ENCODE measurements at regions not wholly inside any gene's neighbourhood (a gene's known extent, or its start where the extent isn't known, plus 50 kb on each side); places are given as distances from the start of the nearest gene placed in this dataset.

DNA sequence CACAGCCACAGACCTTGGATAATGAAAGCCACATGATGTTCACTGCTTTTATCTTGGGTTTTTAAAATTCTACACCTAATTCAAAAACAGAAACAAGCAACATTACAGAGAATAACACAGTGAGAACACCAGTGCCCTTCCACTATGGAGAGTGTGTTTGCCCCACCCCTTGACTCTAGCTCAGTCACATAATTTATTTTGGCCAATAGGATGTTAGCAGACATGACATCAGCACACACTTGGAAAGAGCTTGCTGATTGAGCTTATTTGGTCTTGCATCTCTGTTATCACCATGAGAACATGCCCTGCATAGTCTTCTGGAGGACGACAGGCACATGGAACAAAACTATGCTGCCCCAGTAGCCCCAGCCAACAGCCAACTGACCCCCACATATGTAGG is 118.1 kb downstream of the HNRNPD start:
- ChIA-PET POLR2A (ENCODE audit: partially characterized antibody) (interaction anchor here (0.6 kb wide), 1 partner anchor 50 kb away, joined by 3 read pairs; no protein-coding TSS in a partner anchor), CTCF (ENCODE audit: partially characterized antibody) (interaction anchor here (3.0 kb wide), 1 partner anchor 13 kb away, joined by 15 read pairs; no protein-coding TSS in a partner anchor)
- H4K8ac ChIP-seq (ENCODE audit: extremely low read depth, insufficient read depth, low read length), result no peak overlapping the region; the same call in 1 of the 2 replicates
- H2BK20ac ChIP-seq (ENCODE audit: low read length), result no peak overlapping the region
- no peaks in the 10 kb centered on the region for H3K36me3 ChIP-seq (ENCODE audit: control insufficient read depth in 2 of 4, insufficient read depth in 4 of 4, low read length in 3 of 4)
- no peak overlapping the region for H2AFZ ChIP-seq (ENCODE audit: low read length)
- H3K23me2 ChIP-seq (ENCODE audit: low read depth, low read length), result 0 out of 2 replicates have a peak, but pooled peaks cover 2% of the 10 kb centered on the region
- no peak overlapping the region for H4K91ac ChIP-seq (replicated peaks; ENCODE audit: insufficient read length, low read length)
- no peak overlapping the region for H3K4me2 ChIP-seq (ENCODE audit: insufficient read depth in 1 of 2, low read depth in 2 of 2, low read length in 2 of 2)
- H2BK12ac ChIP-seq (ENCODE audit: low read depth, low read length), result no peak overlapping the region
- no peak overlapping the region for H3K27ac ChIP-seq (ENCODE audit: low read depth, low read length)
- no peaks in the 10 kb centered on the region for H3K9me3 ChIP-seq (ENCODE audit: insufficient read depth in 2 of 2, low read depth in 1 of 2, low read length in 1 of 2)
- no peak overlapping the region for H3K23ac ChIP-seq (ENCODE audit: insufficient read length)
- no peak overlapping the region for H3K9ac ChIP-seq (replicated peaks in 1 of 4; ENCODE audit: extremely low read depth in 1 of 4, low read depth in 3 of 4, low read length in 3 of 4)
- no peak overlapping the region for H3K56ac ChIP-seq (replicated peaks; ENCODE audit: insufficient read length, low read depth, low read length)
- no peak overlapping the region for H2BK120ac ChIP-seq (replicated peaks; ENCODE audit: low read depth, low read length)
- no peaks in the 10 kb centered on the region for H3K79me1 ChIP-seq (ENCODE audit: low read depth, low read length)
- no peaks in the 10 kb centered on the region for H4K20me1 ChIP-seq (replicated peaks in 1 of 2; ENCODE audit: control insufficient read depth in 1 of 2, insufficient read depth in 2 of 2, low read length in 2 of 2)
- no peaks in the 10 kb centered on the region for H3K4me1 ChIP-seq (replicated peaks in 1 of 4; ENCODE audit: control insufficient read depth in 3 of 4, insufficient read depth in 4 of 4, low read length in 3 of 4)
- no peak overlapping the region for H3K4me3 ChIP-seq (ENCODE audit: extremely low read depth in 1 of 4, insufficient read depth in 2 of 4, low read depth in 3 of 4, low read length in 4 of 4)
- no peak overlapping the region for H4K5ac ChIP-seq (ENCODE audit: insufficient read length, low read depth, low read length)
- FAIRE-seq, result no peak
- H3K14ac ChIP-seq (ENCODE audit: insufficient read length), result no peak overlapping the region
- 81% methylated on average over 1 of the region's 1 CpG; no CpG with 5 or more reads in 1 of the 2 experiments for WGBS, 2 experiments (ENCODE audit: extremely low coverage in 1 of 2, insufficient coverage in 1 of 2, insufficient read length in 1 of 2, insufficient replicate concordance in 2 of 2, low coverage in 1 of 2, low lambda C conversion rate in 2 of 2, missing lambda C conversion rate in 1 of 2)
- H3K27me3 ChIP-seq (replicated peaks in 1 of 4; ENCODE audit: control insufficient read depth in 3 of 4, extremely low read depth in 1 of 4, insufficient read depth in 3 of 4, low read length in 3 of 4), result no peaks in the 10 kb centered on the region
- H2BK15ac ChIP-seq (ENCODE audit: low read length), result no peak overlapping the region
- no peak overlapping the region for H3K4ac ChIP-seq (replicated peaks; ENCODE audit: insufficient read length, low read depth, low read length)
- H2BK5ac ChIP-seq (ENCODE audit: low read depth, low read length), result no peak overlapping the region
- no peak overlapping the region for H2AK5ac ChIP-seq (ENCODE audit: low read depth, low read length)
- H3K79me2 ChIP-seq (ENCODE audit: control insufficient read depth in 1 of 2, insufficient read depth in 2 of 2, low read length in 2 of 2), result no peaks in the 10 kb centered on the region
- no peak overlapping the region for H3K18ac ChIP-seq (ENCODE audit: extremely low read depth, low read length)
- DNase-seq (ENCODE audit: low read depth in 1 of 2, low spot score in 2 of 2), result no peak
- TF ChIP-seq, protein P1, sequence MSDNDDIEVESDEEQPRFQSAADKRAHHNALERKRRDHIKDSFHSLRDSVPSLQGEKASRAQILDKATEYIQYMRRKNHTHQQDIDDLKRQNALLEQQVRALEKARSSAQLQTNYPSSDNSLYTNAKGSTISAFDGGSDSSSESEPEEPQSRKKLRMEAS (IDR thresholded peaks at IDR 0.05), result no peak
- TF ChIP-seq RFX5 (IDR thresholded peaks at IDR 0.05; ENCODE audit: borderline replicate concordance, low read depth, low read length), result no peak
- no peak for TF ChIP-seq SRF (IDR thresholded peaks at IDR 0.05; ENCODE audit: low read depth, low read length)
- no peak for TF ChIP-seq EP300 (IDR thresholded peaks at IDR 0.05; ENCODE audit: borderline replicate concordance in 1 of 2, low read depth in 2 of 2, low read length in 2 of 2)
- TF ChIP-seq, protein P2, sequence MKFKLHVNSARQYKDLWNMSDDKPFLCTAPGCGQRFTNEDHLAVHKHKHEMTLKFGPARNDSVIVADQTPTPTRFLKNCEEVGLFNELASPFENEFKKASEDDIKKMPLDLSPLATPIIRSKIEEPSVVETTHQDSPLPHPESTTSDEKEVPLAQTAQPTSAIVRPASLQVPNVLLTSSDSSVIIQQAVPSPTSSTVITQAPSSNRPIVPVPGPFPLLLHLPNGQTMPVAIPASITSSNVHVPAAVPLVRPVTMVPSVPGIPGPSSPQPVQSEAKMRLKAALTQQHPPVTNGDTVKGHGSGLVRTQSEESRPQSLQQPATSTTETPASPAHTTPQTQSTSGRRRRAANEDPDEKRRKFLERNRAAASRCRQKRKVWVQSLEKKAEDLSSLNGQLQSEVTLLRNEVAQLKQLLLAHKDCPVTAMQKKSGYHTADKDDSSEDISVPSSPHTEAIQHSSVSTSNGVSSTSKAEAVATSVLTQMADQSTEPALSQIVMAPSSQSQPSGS (IDR thresholded peaks at IDR 0.05; ENCODE audit: low read length), result no peak
- TF ChIP-seq BCL11A (IDR thresholded peaks at IDR 0.05; ENCODE audit: low read depth in 2 of 2, low read length in 2 of 2), result no peak
- no peak for TF ChIP-seq HDAC6 (IDR thresholded peaks at IDR 0.05; ENCODE audit: low read depth, low read length)
- no peak for TF ChIP-seq TCF12 (IDR thresholded peaks at IDR 0.05; ENCODE audit: low read depth, low read length)
- no peak for TF ChIP-seq CEBPB (IDR thresholded peaks at IDR 0.05; ENCODE audit: low read depth, low read length)
- no peak for TF ChIP-seq EZH2 (IDR thresholded peaks at IDR 0.05; ENCODE audit: low read depth, low read length, severe bottlenecking)
- no peak for TF ChIP-seq TEAD4 (IDR thresholded peaks at IDR 0.05; ENCODE audit: low read depth, low read length)
- TF ChIP-seq KDM1A (IDR thresholded peaks at IDR 0.05; ENCODE audit: borderline replicate concordance, low read length), result no peak
- TF ChIP-seq ASH2L (IDR thresholded peaks at IDR 0.05; ENCODE audit: low read length), result no peak

Data from H1 (cell line).